ENCODE measurements at regions not wholly inside any gene's neighbourhood (a gene's known extent, or its start where the extent isn't known, plus 50 kb on each side); places are given as distances from the start of the nearest gene placed in this dataset.

GRCh38 chr6:121726596-121726995 lies 291.1 kb downstream of the GJA1 start (continued):
- no peak for TF ChIP-seq ZNF407 (IDR thresholded peaks at IDR 0.05; ENCODE audit: low read depth)

- in situ Hi-C loops (cut with MboI) (no loop called here), intact Hi-C loops (cut with micrococcal nuclease) (no loop called here)
- ChIA-PET POLR2A (no interaction called here), CTCF (ENCODE audit: low intra/inter-chr PET ratio) (no interaction called here)
- H3K9me3 ChIP-seq (replicated peaks; ENCODE audit: control insufficient read depth, insufficient read depth, low read depth, low read length): no peaks in the 10 kb centered on the region
- no peaks in the 10 kb centered on the region for H3K9me1 ChIP-seq (ENCODE audit: control insufficient read depth, insufficient read depth, low read length)
- WGBS (ENCODE audit: insufficient coverage, low coverage, missing lambda C conversion rate): 0% methylated on average over 4 of the region's 5 CpGs
- no peaks in the 10 kb centered on the region for H3K27me3 ChIP-seq (ENCODE audit: control insufficient read depth in 2 of 2, insufficient read depth in 2 of 2, low read length in 2 of 2)
- DNase-seq (ENCODE audit: extremely low read depth in 1 of 4, low spot score in 3 of 4) (no peak), FAIRE-seq (no peak), ATAC-seq (no peak)
- H3K4me2 ChIP-seq (ENCODE audit: insufficient read depth, low read length): no peak overlapping the region
- no peaks in the 10 kb centered on the region for H3K36me3 ChIP-seq (ENCODE audit: control insufficient read depth, insufficient read depth, low read length)
- TF ChIP-seq CEBPZ (IDR thresholded peaks at IDR 0.05; ENCODE audit: borderline replicate concordance, low read depth, low read length): no peak
- no peaks in the 10 kb centered on the region for H3K79me2 ChIP-seq (ENCODE audit: control insufficient read depth, insufficient read depth, low read length)
- H3K27ac ChIP-seq (ENCODE audit: extremely low read depth, low read depth, low read length): no peak overlapping the region
- H3K4me3 ChIP-seq: no peak overlapping the region
- no TSS peak for BruUV-seq (replicated peaks)
- H2AFZ ChIP-seq (ENCODE audit: low read depth, low read length): no peak overlapping the region
- no peaks in the 10 kb centered on the region for H3K4me1 ChIP-seq (replicated peaks in 1 of 2; ENCODE audit: control insufficient read depth in 2 of 2, insufficient read depth in 2 of 2, low read length in 2 of 2)
- H4K20me1 ChIP-seq (replicated peaks; ENCODE audit: control insufficient read depth, insufficient read depth, low read length): no peaks in the 10 kb centered on the region
- no peak overlapping the region for H3K9ac ChIP-seq (ENCODE audit: insufficient read depth in 1 of 2, low read depth in 2 of 2, low read length in 2 of 2)
Observed at GRCh38 chr6:121730616-121731015, 295.2 kb downstream of the GJA1 start.

All from K562 (cell line).